ENCODE measurements at regions not wholly inside any gene's neighbourhood (a gene's known extent, or its start where the extent isn't known, plus 50 kb on each side); places are given as distances from the start of the nearest gene placed in this dataset.

DNA sequence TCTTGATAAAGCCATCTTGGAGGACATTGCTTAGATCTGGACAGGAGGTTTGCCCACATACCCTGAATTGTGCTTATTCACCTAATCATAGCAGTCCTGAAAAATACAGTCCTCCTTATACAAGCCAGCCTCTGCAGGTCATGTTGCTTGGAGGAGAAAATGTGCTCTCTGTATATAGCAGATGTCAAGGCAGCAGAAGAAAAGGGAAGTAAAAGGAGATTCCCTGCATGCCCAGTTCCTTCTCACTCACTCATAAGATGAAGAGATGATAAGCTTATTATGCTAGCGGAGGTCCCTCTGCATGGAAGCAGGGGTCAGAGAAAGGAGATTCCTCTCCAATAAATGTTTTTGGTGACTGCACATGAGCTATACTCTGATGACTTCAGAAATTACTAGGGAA lies 458.8 kb upstream of the ZMIZ1 start:
- DNase-seq (ENCODE audit: low read depth, low spot score), result no peak
- TF ChIP-seq ZNF274 (IDR thresholded peaks at IDR 0.05; ENCODE audit: low read depth, low read length) (no peak), YY1 (IDR thresholded peaks at IDR 0.05; ENCODE audit: insufficient read depth, insufficient read length) (no peak), SUZ12 (IDR thresholded peaks at IDR 0.05; ENCODE audit: extremely low read depth, insufficient read depth, insufficient read length) (no peak)

DNA sequence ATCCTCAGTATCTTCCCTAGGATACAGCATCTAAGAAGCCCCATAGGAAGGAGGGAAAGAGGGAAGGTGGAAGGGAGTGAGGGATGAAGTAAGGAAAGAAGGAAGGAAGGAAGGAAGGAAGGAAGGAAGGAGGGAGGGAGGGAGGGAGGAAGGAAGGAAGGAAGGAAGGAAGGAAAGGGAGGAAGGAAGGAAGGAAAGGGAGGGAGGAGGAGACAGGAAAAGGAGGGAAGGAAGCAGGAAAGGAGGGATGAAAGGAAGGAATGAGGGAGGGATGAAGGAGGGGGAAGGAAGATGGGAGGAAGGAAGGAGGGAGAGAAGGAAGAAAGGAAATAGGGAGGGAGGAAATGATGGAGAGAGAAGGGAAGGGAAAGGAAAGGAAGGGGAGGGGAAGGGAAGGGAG lies 455.6 kb upstream of the ZMIZ1 start:
- TF ChIP-seq ZNF274 (IDR thresholded peaks at IDR 0.05; ENCODE audit: low read depth, low read length), result no peak
- TF ChIP-seq YY1 (IDR thresholded peaks at IDR 0.05; ENCODE audit: insufficient read depth, insufficient read length), result no peak
- TF ChIP-seq SUZ12 (IDR thresholded peaks at IDR 0.05; ENCODE audit: extremely low read depth, insufficient read depth, insufficient read length), result no peak
- H3K4me3 ChIP-seq (ENCODE audit: insufficient read length, low read depth), result no peak overlapping the region
- no peak overlapping the region for H3K9ac ChIP-seq (ENCODE audit: insufficient read length, low read depth)
- H3K4me1 ChIP-seq (ENCODE audit: insufficient read depth, insufficient read length), result no peaks in the 10 kb centered on the region
- H3K9me3 ChIP-seq (ENCODE audit: insufficient read depth, low read length), result peaks cover 7% of the 10 kb centered on the region
- no peak for DNase-seq (ENCODE audit: low read depth, low spot score)
- no peaks in the 10 kb centered on the region for H3K36me3 ChIP-seq (ENCODE audit: insufficient read depth, insufficient read length, low read length)
- H3K27me3 ChIP-seq (ENCODE audit: insufficient read depth, insufficient read length), result peaks cover 7% of the 10 kb centered on the region

More for the DNA sequence above, 458.8 kb upstream of the ZMIZ1 start:
- no peaks in the 10 kb centered on the region for H3K36me3 ChIP-seq (ENCODE audit: insufficient read depth, insufficient read length, low read length)
- no peaks in the 10 kb centered on the region for H3K4me1 ChIP-seq (ENCODE audit: insufficient read depth, insufficient read length)
- no peak overlapping the region for H3K9ac ChIP-seq (ENCODE audit: insufficient read length, low read depth)
- no peak overlapping the region for H3K4me3 ChIP-seq (ENCODE audit: insufficient read length, low read depth)
- peaks cover 3% of the 10 kb centered on the region for H3K27me3 ChIP-seq (ENCODE audit: insufficient read depth, insufficient read length)
- peaks cover 7% of the 10 kb centered on the region for H3K9me3 ChIP-seq (ENCODE audit: insufficient read depth, low read length)

- Histone ChIP-seq H3K9me3 (ENCODE audit: insufficient read depth, low read length) (peaks cover 2% of the 10 kb centered on the region), H3K9ac (ENCODE audit: insufficient read length, low read depth) (no peak overlapping the region), H3K4me1 (ENCODE audit: insufficient read depth, insufficient read length) (no peaks in the 10 kb centered on the region), H3K36me3 (ENCODE audit: insufficient read depth, insufficient read length, low read length) (no peaks in the 10 kb centered on the region), H3K4me3 (ENCODE audit: insufficient read length, low read depth) (no peak overlapping the region), H3K27me3 (ENCODE audit: insufficient read depth, insufficient read length) (peaks cover 7% of the 10 kb centered on the region)
- DNase-seq (ENCODE audit: low read depth, low spot score), result no peak
- TF ChIP-seq ZNF274 (IDR thresholded peaks at IDR 0.05; ENCODE audit: low read depth, low read length), result no peak
- TF ChIP-seq YY1 (IDR thresholded peaks at IDR 0.05; ENCODE audit: insufficient read depth, insufficient read length), result no peak
- no peak for TF ChIP-seq SUZ12 (IDR thresholded peaks at IDR 0.05; ENCODE audit: extremely low read depth, insufficient read depth, insufficient read length)
Observed at GRCh38 chr10:78614267-78614666, 454.5 kb upstream of the ZMIZ1 start.

DNA sequence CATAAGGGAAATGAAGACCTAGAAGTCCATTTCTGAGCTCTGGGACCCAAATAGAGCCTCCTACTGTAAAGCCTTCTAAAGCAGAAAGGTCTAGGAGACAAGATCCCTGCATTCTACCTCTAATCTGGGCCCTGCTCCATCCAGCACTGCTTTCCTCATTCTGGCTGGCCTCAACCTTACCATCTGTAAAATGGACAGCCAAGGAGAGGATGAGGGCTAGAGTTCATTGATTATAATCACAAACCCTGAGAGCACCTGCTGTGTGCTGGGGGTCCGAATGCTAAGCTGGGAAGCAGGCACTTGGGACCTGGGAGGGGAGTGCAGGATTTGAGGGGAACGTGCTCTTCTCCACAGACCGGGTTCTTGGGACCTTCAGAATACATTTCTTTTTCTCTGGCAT lies 454.0 kb upstream of the ZMIZ1 start:
- H3K4me1 ChIP-seq (ENCODE audit: insufficient read depth, insufficient read length), result no peaks in the 10 kb centered on the region
- H3K9ac ChIP-seq (ENCODE audit: insufficient read length, low read depth), result no peak overlapping the region
- TF ChIP-seq YY1 (IDR thresholded peaks at IDR 0.05; ENCODE audit: insufficient read depth, insufficient read length) (no peak), ZNF274 (IDR thresholded peaks at IDR 0.05; ENCODE audit: low read depth, low read length) (no peak)
- no peak overlapping the region for H3K4me3 ChIP-seq (ENCODE audit: insufficient read length, low read depth)
- DNase-seq (ENCODE audit: low read depth, low spot score), result no peak
- H3K9me3 ChIP-seq (ENCODE audit: insufficient read depth, low read length), result no peaks in the 10 kb centered on the region
- no peaks in the 10 kb centered on the region for H3K36me3 ChIP-seq (ENCODE audit: insufficient read depth, insufficient read length, low read length)
- peaks cover 7% of the 10 kb centered on the region for H3K27me3 ChIP-seq (ENCODE audit: insufficient read depth, insufficient read length)

DNA sequence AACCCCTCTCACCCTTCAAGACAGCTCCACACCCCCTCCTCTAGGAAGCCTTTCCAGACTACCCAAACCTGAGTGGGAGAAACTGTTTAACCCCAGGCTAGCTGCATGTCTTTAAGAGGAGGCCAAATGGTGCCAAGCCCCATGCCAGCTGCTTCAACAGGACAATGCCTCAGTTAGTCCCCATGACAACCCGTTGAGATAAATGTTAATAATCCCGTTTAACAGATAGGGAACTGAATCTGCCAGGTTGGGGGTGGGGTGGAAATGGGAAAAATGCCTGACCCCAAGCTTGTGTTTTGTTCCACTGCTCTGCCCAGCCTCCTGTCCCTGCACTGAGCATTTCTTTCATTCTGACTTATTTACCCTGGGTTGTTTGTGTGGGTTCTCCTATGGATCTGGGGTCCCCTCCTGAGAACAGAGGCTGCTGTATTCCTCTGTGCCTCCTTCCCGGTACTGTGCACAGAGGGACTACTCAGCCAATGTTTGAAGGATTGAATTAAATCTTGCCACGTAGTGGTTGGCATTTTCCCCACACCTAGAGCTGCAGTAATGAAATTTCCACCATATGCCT lies 452.6 kb upstream of the ZMIZ1 start:
- DNase-seq (ENCODE audit: low read depth, low spot score), result no peak
- no peak for TF ChIP-seq YY1 (IDR thresholded peaks at IDR 0.05; ENCODE audit: insufficient read depth, insufficient read length)
- TF ChIP-seq SUZ12 (IDR thresholded peaks at IDR 0.05; ENCODE audit: extremely low read depth, insufficient read depth, insufficient read length), result no peak
- no peak for TF ChIP-seq ZNF274 (IDR thresholded peaks at IDR 0.05; ENCODE audit: low read depth, low read length)
- H3K9ac ChIP-seq (ENCODE audit: insufficient read length, low read depth), result no peak overlapping the region
- H3K4me1 ChIP-seq (ENCODE audit: insufficient read depth, insufficient read length), result no peaks in the 10 kb centered on the region
- H3K4me3 ChIP-seq (ENCODE audit: insufficient read length, low read depth), result no peak overlapping the region
- no peaks in the 10 kb centered on the region for H3K9me3 ChIP-seq (ENCODE audit: insufficient read depth, low read length)
- H3K27me3 ChIP-seq (ENCODE audit: insufficient read depth, insufficient read length), result peaks cover 7% of the 10 kb centered on the region
- H3K36me3 ChIP-seq (ENCODE audit: insufficient read depth, insufficient read length, low read length), result no peaks in the 10 kb centered on the region

DNA sequence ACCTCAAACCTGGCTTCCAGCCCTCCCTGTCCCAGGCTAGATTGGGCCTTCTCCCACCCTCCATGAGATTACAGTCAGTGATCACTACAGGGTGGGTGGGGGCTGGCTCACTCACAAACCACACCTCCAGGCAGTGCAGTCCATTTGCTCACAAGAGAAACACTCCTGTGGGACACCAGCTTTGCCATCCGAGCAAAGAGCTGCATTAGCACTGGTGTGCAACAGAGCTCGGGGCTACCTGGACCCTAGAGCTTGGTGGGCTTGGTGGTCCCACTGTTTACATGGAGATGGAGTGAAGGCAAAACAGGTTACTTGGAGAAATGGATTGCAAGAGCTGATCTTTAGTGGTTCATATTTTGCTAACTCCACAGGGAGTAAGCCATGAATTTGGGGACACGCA lies 451.7 kb upstream of the ZMIZ1 start:
- DNase-seq (ENCODE audit: low read depth, low spot score), result no peak
- Histone ChIP-seq H3K4me3 (ENCODE audit: insufficient read length, low read depth) (no peak overlapping the region), H3K4me1 (ENCODE audit: insufficient read depth, insufficient read length) (no peaks in the 10 kb centered on the region), H3K9ac (ENCODE audit: insufficient read length, low read depth) (no peak overlapping the region), H3K9me3 (ENCODE audit: insufficient read depth, low read length) (no peaks in the 10 kb centered on the region), H3K36me3 (ENCODE audit: insufficient read depth, insufficient read length, low read length) (no peaks in the 10 kb centered on the region), H3K27me3 (ENCODE audit: insufficient read depth, insufficient read length) (peaks cover 7% of the 10 kb centered on the region)
- TF ChIP-seq YY1 (IDR thresholded peaks at IDR 0.05; ENCODE audit: insufficient read depth, insufficient read length) (no peak), SUZ12 (IDR thresholded peaks at IDR 0.05; ENCODE audit: extremely low read depth, insufficient read depth, insufficient read length) (no peak), ZNF274 (IDR thresholded peaks at IDR 0.05; ENCODE audit: low read depth, low read length) (no peak)

- no peak overlapping the region for H3K4me3 ChIP-seq (ENCODE audit: insufficient read length, low read depth)
- H3K27me3 ChIP-seq (ENCODE audit: insufficient read depth, insufficient read length), result peaks cover 7% of the 10 kb centered on the region
- H3K4me1 ChIP-seq (ENCODE audit: insufficient read depth, insufficient read length), result no peaks in the 10 kb centered on the region
- H3K9me3 ChIP-seq (ENCODE audit: insufficient read depth, low read length), result no peaks in the 10 kb centered on the region
- no peak overlapping the region for H3K9ac ChIP-seq (ENCODE audit: insufficient read length, low read depth)
- H3K36me3 ChIP-seq (ENCODE audit: insufficient read depth, insufficient read length, low read length), result no peaks in the 10 kb centered on the region
- TF ChIP-seq YY1 (IDR thresholded peaks at IDR 0.05; ENCODE audit: insufficient read depth, insufficient read length) (no peak), SUZ12 (IDR thresholded peaks at IDR 0.05; ENCODE audit: extremely low read depth, insufficient read depth, insufficient read length) (no peak), ZNF274 (IDR thresholded peaks at IDR 0.05; ENCODE audit: low read depth, low read length) (no peak)
- DNase-seq (ENCODE audit: low read depth, low spot score), result no peak
Observed at GRCh38 chr10:78617631-78618030, 451.1 kb upstream of the ZMIZ1 start.
